ENCODE measurements at regions not wholly inside any gene's neighbourhood (a gene's known extent, or its start where the extent isn't known, plus 50 kb on each side); places are given as distances from the start of the nearest gene placed in this dataset.
A peak's percentile ranks its signal among the peaks of the same experiment; 100 is the strongest.

DNA sequence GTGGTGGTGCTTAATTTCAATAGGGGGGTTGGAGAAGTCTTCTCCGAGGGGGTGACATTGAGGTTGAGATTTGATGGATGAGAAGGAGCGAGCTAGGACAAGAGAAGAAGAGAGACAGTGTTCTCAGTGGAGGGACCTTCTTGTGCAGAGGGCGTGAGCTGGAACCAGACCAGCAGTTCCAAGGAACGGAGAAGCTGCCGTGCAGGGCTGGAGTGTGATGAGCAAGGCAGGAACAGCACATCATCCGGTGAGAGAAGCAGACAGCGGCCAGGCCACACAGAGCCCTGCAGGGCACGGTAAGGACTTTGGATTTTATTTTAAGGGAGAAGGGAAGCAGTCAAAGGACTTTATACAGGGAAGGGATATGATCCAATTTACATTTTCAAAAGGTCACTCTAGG, 206.9 kb downstream of the MELK start:
- DNase-seq, result no peak

DNA sequence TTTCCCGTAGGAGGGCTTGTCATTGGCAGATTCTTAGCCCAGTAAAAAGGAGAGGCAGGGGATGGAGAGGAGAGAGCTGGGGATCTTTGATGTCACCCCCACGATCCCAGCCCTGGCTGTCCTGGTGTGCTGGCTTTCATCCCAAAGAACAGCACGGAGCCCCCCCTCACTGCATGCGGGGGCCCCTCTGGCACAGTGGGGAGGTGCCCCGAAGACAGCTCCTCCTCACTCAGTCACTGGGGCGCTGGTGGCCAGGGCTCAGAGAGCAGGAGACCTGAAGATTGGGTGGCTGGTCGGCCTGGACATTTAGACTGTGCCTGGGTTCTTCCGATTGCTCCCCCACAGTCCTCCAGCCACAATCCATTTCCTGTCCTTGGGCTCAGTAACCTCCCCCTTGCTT, 207.5 kb downstream of the MELK start:
- Histone ChIP-seq H3K27me3 (no peaks in the 10 kb centered on the region), H3K36me3 (replicated peaks in 1 of 2) (no peaks in the 10 kb centered on the region), H3K9me3 (replicated peaks in 1 of 3) (no peaks in the 10 kb centered on the region), H3K4me3 (no peak overlapping the region), H3K4me1 (replicated peaks in 1 of 2) (no peaks in the 10 kb centered on the region), H3K27ac (no peak overlapping the region)
- intact Hi-C loops (cut with DNase I), result no loop called here
- no peak for TF ChIP-seq POLR2A (IDR thresholded peaks at IDR 0.05)
- TF ChIP-seq, protein P1, sequence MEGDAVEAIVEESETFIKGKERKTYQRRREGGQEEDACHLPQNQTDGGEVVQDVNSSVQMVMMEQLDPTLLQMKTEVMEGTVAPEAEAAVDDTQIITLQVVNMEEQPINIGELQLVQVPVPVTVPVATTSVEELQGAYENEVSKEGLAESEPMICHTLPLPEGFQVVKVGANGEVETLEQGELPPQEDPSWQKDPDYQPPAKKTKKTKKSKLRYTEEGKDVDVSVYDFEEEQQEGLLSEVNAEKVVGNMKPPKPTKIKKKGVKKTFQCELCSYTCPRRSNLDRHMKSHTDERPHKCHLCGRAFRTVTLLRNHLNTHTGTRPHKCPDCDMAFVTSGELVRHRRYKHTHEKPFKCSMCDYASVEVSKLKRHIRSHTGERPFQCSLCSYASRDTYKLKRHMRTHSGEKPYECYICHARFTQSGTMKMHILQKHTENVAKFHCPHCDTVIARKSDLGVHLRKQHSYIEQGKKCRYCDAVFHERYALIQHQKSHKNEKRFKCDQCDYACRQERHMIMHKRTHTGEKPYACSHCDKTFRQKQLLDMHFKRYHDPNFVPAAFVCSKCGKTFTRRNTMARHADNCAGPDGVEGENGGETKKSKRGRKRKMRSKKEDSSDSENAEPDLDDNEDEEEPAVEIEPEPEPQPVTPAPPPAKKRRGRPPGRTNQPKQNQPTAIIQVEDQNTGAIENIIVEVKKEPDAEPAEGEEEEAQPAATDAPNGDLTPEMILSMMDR (IDR thresholded peaks at IDR 0.05), result no peak
- no peak for DNase-seq
- 58 to 68% (median 65%) methylated on average over 4 to 8 of the region's 8 CpGs for WGBS, 4 donors

More for the DNA sequence above, 206.9 kb downstream of the MELK start:
- Histone ChIP-seq H3K27ac (no peak overlapping the region), H3K4me1 (replicated peaks in 1 of 2) (no peaks in the 10 kb centered on the region), H3K27me3 (no peaks in the 10 kb centered on the region), H3K9me3 (replicated peaks in 1 of 3) (no peaks in the 10 kb centered on the region), H3K36me3 (replicated peaks in 1 of 2) (no peaks in the 10 kb centered on the region), H3K4me3 (no peak overlapping the region)
- TF ChIP-seq, protein P1 (IDR thresholded peaks at IDR 0.05), result no peak
- TF ChIP-seq POLR2A (IDR thresholded peaks at IDR 0.05), result no peak
- intact Hi-C loops (cut with DNase I), result no loop called here
- 65 to 75% (median 72%) methylated on average over 8 of the region's 8 CpGs for WGBS, 4 donors

DNA sequence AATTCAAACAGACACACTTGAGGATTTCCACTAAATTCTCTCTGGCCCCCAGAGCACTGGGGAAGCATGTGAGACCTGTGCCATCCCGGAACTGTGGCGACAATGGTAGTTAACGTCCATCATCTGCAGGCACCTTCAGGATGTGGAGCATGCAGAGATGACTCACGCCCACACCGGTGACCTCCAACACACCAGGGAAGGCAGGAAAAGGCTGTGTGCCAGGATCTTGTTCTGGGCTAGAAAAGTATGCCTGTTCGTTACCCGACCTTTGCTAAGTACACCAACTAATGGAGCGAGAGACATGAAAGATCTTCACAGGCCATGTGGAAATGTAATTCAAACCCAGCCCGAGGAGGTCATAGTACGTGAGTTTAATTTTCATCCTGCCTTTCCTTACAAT, 208.8 kb downstream of the MELK start:
- H3K27ac ChIP-seq, result no peak overlapping the region
- TF ChIP-seq POLR2A (IDR thresholded peaks at IDR 0.05), result no peak
- TF ChIP-seq, protein P1 (IDR thresholded peaks at IDR 0.05), result no peak
- H3K4me3 ChIP-seq, result no peak overlapping the region
- 17 to 32% (median 22%) methylated on average over 8 to 10 of the region's 10 CpGs for WGBS, 4 donors
- no peaks in the 10 kb centered on the region for H3K27me3 ChIP-seq
- intact Hi-C loops (cut with DNase I), result no loop called here
- H3K36me3 ChIP-seq (replicated peaks in 1 of 2), result no peaks in the 10 kb centered on the region
- DNase-seq, result peak; percentile 48 to 80 (median 75)
- H3K9me3 ChIP-seq (replicated peaks in 1 of 3), result no peaks in the 10 kb centered on the region
- no peaks in the 10 kb centered on the region for H3K4me1 ChIP-seq (replicated peaks in 1 of 2)

All from adrenal gland (tissue), 9 donors.